Body of pancreas (tissue), 4 donors: ENCODE measurements at regions not wholly inside any gene's neighbourhood (a gene's known extent, or its start where the extent isn't known, plus 50 kb on each side); places are given as distances from the start of the nearest gene placed in this dataset.

Experiments used
- CTCF ChIP-seq, 7 experiments: fragments of 450-650 bp in 4 of 7; fragments of 200-600 bp in 3 of 7; sonication (generic) in 3 of 7; IDR thresholded peaks; one replicate each; pipeline ENCODE4 v1.5.1; 2016 to 2019; ENCODE audit warnings: antibody characterized with exemption in 7 of 7
- POLR2A ChIP-seq, 3 donors: fragments of 450-650 bp; IDR thresholded peaks; one replicate each; pipeline ENCODE4 v1.6.1; 2016; ENCODE audit warnings: antibody characterized with exemption in 3 of 3, mild to moderate bottlenecking in 2 of 3

- TF ChIP-seq CTCF (IDR thresholded peaks at IDR 0.05) (no peak), POLR2A (IDR thresholded peaks at IDR 0.05) (no peak)
Observed at GRCh38 chr15:31438601-31439265, 112.1 kb downstream of the KLF13 start.
